Activated CD4-positive, alpha-beta T cell treated with anti-CD3 and anti-CD28 coated beads, Interleukin-2, amount 50 U/mL, for 24 hours (primary cell): ENCODE measurements at regions not wholly inside any gene's neighbourhood (a gene's known extent, or its start where the extent isn't known, plus 50 kb on each side); places are given as distances from the start of the nearest gene placed in this dataset.
"Not testable (repeated sequence)": the region's sequence is repeated elsewhere in the genome, so short reads cannot be mapped to it uniquely, and the experiment has no call there.

ENCODE experiments used
- DNase-seq, 2 donors: peaks; one replicate each; pipeline ENCODE4 v3.0.0-alpha.2; 2020; ENCODE audit warnings: low read depth in 1 of 2, low spot score in 1 of 2

DNA sequence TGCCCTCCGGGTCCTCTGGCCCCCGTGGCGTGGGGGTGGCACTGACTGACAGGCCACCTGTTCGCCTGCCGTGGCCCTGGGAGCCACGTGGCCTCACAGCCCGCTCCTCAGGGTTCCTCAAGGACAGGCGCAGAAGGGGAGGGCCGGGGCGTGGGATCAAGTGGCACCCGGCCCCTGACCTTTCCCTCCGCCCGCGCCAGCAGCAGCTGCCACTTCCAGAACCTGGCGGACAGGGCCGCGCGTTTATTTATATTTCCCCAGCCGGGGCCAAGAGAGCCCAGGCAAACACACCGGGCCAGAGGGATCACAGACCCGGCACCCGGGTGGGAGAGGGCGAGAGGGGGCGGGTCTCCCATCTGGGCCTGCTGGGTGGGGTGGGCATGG, 92.6 kb downstream of the RFLNA start:
- no peak for DNase-seq

DNA sequence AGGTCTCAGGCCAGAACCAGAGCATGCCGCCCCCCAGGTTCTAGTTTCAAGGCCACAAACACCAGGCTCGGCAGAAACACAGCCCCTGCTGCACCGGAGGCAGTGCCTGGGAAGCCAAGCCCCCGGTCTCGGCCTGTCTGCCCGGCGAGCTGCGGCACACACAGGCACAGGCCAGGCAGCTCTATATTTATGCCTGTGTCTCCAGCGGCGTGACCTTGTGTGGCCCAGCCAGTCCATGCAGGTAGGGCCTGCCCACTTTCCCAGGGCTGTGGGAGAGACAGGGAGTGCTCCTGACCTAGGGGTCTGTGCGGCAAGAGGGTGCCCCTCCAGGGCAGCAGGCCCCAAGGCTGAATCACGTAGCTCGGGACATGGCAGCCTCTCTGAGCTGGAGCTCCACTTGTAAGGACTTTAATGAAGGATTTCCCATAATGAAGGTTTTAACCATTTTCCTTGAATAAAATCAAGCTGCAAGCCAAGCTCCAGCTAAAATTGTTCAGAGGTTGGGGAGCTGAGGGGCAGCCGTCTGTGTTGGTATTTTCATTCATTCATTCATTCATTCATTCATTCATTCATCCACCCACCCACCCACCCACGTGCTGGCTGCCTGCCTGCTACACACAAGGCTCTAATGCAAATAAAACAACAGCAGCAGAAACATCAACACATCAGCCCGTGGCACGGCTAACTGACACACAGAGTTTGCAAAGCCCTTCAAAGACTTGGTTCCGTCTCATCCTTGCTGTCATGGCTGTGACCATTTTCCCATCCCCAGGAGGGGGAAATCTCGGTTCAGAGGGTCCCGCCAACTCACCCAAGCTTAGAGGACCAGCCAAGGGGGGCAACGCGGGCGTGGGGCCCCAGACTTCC, 92.0 kb downstream of the RFLNA start:
- no peak for DNase-seq

DNA sequence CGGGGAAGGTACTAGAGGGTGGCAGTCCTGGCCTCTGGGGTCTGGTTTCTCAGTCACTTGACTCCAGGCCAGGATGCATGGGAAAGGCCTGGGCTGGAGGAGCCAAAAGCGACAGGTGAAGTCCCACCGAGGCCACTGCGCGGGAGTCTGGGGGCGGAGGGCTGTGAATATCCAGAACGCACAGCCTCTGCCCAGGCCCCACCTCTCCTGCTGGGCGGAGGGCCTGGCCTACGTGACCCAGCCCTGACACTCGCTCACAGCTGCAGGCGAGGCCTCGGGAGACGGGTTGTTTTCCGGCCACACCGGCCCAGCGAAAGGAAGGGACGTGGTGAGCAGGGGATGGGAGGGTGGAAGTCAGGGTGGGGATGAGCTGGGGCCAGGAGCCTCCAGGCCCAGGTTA, 91.2 kb downstream of the RFLNA start:
- no peak for DNase-seq

DNA sequence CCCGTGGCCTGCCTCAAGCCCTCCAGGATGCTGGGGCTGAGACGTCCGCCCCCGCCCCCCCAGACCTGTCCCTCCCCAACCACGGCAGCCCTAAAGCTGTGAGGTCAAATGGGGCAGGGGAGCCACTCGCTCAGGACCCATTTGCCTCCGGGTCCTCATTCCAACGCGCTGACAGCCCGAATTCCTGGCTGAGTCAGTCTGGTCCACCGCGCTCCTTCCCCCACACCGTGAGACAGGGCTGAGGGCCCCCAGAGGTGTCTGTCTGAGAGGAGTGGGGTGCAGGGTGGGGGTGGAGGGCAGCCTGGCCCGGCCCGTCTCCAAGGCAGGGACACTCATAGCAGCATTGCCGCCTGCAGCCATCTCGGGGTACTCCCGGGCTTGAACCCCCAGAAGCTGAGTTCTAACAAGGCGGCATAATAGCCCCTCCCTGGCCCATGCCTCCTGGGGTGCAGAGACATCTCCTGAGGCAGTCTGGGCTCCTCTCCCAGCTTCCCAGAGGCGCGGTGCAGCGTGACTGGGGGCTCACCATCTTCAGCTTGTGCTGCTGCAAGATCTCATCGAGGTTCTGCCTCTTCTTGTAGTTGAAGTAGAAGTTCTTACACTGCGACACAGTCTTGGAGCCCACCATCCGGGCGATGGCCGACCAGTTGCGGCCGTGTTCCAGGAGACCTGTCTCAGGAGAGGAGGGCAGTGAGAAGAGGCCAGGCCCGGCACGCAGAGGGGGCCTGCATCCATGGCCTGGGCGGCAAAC, 90.5 kb downstream of the RFLNA start:
- no peak for DNase-seq

DNA sequence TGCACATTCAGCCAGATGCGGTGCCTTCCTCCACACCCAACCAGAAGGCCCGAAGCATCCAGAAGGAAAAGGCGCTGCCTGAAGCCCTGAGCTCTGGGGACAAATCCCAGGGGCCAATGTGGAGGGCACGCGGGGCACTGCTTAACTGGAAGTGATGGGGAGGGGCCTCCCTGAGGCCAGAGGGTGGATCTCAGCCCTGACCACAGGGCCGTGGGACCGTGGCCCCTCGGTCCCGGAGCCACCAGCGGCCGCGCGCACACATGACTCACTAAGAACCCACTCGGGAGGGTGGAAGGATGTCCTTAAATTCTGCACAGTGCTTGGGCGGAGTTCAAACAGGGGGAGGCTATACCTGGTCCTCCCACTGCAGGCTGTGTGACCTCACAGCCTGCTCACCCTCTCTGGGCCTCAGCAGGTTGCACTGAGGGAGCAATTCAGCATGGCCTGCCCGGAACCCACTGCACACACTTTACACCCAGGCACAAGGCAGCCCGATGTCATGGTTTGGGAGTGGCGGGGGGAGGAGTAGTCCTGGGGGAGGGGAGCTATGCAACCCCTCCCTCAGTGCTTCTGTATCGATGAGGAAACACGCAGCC, 89.5 kb downstream of the RFLNA start:
- DNase-seq: no peak

DNA sequence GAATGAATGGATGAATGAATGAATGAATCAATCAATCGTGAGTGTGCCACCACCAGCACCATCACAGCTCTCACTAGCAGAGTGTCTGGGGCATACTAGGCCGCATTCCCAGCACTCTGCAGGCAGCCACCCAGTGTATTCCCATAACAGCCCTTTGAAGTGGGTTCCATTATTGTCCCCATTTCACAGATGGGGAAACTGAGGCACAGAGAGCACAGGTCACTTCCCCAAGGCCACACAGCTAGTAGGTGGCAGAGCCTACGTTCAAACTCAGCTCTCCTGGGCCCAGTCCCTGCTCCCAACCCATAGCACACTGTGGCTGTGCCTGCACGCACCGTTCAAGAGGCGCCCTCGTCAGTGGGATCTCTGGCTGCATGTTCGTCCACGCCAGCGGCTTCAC, 88.1 kb downstream of the RFLNA start:
- DNase-seq: no peak

DNA sequence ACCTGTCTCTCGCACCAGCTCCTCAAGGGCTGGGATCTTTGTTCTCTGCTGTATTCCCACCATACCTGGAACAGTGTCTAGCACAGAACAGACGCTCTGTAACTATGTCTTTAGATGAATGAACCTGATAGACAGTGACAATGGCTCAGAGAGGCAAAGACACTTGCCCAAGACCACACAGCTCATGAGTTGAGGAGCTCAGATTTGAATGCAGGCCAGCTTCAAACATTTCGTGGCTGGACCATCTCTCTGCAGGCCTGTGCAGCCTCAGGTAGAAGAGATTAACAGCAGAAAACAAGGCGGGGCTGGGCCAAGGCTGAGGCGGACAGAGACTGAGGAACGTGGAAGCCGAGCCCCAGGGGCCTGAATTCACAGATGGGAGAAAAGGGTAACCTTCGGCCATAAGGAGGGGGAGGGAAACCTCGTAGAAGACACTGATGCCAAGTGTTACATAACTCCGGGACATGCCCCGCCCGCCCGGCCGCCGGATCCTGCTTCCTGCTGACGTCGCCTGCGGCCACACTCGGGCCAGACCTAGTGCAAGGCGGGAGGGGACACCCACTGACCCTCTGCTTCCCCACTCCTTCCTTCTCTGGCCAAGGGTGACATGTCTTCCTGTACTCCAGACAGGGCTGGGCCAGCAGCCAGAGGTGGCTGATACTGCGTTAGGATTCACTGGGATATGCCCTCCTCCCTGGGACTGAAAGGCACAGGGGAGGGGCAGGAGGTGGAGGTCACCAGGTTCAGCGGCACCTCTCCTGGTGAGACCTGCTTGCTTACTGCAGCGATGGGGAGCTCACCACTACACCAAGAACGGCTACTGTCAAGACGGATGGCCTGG, 86.8 kb downstream of the RFLNA start:
- no peak for DNase-seq

DNA sequence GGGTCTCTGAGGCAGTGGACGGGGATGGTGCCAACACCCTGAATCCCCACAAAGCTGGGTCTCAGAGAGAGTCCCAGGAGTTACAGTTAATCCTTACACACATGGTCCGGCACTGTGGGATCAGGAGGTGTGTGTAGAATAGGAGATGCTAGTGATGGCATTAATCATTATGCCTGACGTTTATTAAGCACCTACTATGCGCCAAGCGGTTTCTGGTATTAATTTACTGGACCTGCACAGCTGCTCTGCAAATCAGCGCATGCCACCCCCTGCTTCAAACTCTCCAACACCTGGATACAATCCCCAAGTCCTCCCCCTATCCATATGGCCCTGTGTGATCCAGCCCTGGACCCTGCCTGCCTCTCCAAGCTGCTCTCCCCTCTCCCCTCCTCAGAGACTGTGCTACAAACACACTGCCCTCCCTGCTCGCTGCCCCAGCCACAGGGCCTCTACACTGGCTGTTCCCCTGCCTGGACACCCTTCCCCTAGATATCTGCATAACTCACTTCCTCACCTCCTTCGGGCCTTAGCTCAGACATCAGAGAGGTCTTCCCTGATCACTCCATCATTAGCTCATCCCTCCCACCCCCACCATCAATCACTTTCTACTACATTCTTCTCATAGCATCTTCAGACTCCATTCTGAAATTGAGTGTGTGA, 86.0 kb downstream of the RFLNA start:
- DNase-seq: no peak

DNA sequence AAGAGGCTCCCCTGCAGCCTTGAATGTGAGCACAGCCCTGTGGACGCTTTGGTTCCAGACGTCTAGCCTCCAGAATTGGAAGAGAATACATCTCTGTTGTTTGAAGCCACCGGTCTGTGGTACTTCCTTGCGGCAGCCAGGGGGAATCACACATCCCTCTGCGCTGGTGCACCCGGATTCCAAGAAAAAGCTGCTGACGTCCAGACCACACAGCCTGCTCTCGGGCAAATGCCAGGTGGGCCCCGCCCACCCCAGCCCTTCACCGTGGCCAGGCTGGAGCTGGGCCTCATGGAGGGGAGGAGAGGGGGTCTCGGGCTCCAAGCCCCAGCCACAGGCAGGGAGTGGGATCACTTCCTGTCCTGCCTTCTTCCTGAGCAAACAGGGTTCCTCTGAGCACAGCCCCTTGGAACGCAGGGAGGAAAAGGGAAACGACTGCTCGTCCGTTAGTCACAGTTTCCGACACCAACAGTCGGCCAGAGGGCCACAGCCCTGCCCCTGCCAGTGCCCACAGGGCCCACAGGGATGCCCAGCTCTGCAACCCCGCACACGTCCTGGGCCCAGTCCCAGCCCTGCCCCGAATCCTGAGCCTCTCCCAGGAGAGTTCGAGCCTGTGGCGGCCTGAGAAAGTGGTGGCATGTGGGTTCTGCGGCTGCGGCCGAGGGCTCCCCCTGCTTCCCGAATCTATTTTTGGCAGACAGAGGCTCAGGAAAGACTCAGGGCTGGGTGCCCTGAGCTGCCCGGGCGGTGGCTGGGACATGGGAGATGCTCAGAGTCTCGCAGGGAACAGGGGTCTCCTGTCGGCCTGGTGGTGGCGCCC, 85.3 kb downstream of the RFLNA start:
- no peak for DNase-seq

DNA sequence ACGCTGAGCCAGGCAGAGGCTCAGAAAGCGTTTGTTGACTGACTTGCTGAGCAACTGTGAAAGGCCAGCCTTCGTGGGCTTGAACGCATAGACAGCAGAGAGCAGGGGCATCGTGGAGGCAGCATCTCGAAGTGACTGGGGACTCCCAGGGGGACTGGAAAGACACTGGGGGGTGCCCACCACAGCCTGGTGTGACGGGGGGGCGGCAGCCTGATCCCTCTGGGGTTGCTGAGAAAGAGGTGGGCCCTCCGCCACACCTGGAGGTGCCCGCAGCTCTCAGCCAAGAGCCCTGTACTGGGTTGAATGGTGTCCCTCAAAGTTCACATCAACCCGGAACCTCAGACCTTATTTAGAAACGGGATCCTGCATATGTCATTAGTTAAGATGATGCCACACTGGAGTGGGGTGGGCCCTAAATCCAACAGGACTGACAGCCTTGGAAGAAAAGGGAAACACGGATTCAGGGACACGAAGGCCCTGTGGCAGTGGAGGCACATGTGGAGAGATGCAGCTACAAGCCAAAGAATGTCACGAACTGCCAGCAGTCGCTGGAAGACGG, 84.6 kb downstream of the RFLNA start:
- no peak for DNase-seq

DNA sequence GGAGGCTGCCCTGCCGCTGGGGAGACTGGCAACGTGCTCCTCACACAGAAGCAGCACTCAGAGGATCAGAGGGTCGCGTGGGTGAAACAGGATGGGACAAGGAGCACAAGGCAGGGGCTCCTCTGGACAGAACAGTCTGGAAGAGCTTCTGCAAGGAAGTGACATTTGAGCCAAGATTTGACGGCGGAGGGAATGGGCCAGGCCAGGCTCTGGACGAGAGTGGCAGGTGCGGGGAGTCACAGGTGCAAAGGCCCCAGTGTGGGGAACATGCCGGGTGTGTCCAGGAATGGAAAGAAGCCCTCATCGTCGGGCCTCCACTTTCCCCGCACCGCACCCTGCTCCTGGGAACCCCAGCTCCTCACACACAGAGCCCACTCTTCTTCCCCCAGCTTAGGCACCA, 84.0 kb downstream of the RFLNA start:
- DNase-seq: no peak

DNA sequence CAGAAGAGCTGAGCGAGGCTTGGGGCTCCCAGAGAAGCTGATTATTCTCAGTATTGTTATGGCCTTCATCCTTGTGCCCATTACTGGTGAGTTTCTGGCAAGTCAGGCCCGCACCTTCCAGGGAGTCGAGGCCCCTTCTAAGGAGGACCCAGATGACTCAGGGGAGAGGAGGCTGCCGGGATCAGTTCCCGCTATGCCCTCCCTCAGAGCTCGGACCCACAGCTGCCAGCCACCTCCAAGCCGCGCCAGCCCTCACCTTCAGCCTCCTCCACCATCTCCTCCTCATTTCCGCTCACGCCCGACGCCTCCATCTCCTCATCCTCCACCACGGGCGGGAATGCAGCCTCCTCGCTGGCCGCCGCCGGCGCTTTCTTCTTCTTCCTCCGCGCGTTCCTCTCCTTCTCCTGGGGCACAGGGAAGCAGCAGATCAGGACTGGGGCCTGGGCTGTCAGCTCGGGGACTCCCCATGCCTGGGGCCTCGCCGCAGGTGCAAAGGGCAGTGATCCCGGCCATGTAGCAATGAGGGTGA, 83.2 kb downstream of the RFLNA start:
- no peak for DNase-seq

DNA sequence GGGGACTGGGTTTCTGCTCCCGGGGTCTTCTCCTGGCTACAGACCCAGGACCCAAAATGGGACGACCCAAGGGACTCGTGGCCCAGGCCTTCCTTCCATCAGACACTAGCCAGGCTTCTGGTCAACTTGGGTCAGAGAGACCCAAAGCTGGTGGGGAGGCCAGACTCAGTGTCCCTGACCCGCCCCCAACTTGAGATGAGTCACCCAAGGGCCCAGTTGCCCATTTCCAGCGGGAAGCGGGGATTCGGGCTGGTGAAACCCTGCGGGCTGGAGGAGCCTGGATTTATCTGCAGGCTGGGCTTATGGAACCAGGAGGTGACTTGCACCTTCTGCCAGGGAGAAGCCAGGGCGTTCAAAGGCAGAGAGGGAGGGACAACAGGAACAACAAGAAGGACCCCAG, 81.5 kb downstream of the RFLNA start:
- DNase-seq: no peak

DNA sequence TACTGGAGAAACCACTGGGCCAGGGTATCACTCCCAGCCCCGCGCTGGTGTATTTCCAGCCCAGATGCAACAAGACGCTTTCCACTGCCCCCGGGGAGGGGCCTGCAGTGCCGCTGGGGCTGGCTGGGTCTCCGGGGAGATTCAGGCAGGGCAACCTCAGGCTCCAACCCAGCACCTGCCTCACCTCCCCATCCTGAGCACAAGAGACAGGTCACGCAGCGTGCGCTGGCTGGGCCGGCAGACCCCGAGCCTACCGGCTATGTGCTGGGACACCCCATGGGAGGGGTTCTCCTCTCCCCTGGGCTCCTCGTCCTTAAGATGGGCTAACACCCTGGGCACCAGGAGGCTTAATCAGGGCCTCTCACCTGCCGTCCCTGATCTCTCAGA, 80.9 kb downstream of the RFLNA start:
- DNase-seq: no peak

DNA sequence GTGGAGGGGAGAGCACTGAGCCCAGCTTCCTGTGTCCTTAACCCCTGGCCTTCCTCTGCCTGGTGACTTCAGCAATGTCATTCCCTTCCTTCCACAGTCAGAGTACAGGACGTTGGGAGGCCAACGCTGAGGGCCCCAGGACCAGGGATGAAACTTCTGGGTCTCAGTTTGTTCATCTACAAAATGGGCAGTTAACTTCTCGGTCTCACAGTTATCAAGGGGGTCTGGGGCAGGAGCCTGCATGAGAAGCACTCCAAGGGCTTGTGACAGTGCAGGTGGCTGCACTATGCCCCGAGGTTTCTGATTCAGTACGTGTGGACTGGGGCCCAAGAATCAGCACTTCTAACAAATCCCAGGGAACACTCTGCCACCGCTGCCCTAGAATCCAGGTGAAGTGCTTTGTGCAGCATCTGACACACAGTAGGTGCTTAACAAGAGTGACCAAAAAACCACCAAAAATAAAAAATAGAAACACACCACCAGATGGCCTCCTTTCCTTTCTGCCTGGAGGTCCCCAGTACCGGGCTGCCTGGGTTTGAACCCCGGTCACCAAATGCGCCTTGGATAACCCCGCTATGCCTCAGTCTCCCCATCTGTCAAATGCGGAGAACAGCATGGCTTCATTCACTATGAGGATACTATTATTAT, 80.4 kb downstream of the RFLNA start:
- DNase-seq: no peak

DNA sequence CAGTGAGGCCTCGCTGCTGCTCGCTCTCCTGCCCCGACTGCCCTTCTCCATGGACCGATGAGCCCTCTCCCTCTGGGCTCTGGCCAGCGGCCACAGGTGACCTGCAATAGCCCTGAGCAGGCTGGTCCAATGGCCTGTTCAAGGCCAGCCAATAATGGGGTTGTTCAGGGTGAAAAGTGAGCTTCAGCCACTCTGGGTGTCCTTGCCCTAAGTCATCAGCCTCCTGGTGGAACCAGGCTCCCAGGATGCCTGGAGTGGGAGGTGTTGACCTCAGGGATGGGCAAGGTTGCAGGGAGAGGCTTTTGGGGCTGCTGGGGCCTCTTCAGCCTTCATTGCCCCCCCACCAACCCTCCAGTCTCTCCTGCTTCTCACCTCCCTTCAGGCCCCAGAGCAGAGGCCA, 79.7 kb downstream of the RFLNA start:
- DNase-seq: no peak

DNA sequence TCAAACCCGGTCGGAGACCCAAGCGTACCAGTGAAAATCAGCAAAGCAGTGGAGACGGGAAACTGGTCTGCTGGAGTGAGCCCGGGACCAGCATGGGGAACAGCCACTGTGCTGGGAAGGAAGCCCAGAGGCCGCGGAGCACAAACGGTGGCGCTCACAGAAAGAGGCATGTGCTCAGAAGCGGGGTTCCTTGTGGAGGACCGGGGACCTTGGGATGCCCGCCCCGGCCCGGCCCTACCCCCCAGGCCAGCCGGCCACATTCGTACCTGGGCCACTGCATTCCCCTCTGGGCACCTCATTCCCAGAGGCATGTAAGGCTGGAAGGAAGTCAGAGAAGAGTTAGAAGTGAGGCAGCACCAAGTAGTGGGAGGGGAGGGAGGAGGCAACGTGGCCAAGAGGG, 79.3 kb downstream of the RFLNA start:
- no peak for DNase-seq

DNA sequence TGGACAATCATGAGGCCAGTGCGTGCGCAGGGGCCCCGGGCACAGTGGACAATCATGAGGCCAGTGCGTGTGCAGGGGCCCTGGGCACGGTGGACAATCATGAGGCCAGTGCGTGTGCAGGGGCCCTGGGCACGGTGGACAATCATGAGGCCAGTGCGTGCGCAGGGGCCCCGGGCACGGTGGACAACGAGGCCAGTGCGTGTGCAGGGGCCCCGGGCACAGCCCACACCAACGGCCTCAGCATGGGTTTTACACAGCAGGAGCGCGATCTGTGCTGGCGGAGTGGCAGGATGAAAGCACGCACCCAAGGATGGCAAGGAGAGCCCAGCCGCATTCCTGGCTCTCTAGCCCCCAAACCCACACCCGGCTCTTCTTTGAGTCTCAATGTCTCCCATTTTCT, 78.8 kb downstream of the RFLNA start:
- not testable (repeated sequence) for DNase-seq

DNA sequence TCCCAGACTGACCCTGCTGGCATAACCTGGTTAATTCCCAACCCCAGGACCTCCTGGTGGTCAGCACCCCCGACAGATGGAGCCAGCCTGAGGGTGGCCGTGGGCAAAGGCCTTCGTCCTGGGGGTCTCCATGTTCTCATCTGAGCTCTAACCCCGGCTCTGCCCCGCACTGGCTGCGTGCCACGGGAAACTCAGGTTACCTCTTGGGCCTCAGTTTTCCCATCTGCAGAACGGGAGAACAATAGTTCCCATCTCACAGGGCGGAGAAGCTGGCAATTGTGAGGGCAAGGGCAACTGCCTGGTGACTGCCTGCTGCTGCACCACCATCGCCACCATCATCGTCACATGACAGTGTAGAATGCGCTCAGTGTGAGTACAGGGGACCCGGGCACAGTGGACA, 77.9 kb downstream of the RFLNA start:
- no peak for DNase-seq
